ENCODE measurements at regions not wholly inside any gene's neighbourhood (a gene's known extent, or its start where the extent isn't known, plus 50 kb on each side); places are given as distances from the start of the nearest gene placed in this dataset.

- TF ChIP-seq CTCF (IDR thresholded peaks at IDR 0.05; ENCODE audit: control extremely low read depth, extremely low read depth): no peak
- 34 to 50% methylated on average over 7 of the region's 7 CpGs for whole genome bisulfite sequencing, 2 donors
Measured at GRCh38 chr16:6926762-6927161, 405.9 kb upstream of the RBFOX1 start.

GRCh38 chr16:6926341-6926740, 406.3 kb upstream of the RBFOX1 start:
- DNase-seq (no peak), ATAC-seq (ENCODE audit: insufficient read depth, low FRiP score) (no peak)
- Histone ChIP-seq H3K27me3 (ENCODE audit: control insufficient read depth in 3 of 3, insufficient read depth in 3 of 3, low read length in 2 of 3) (peaks cover 0 to 3% (median 0%) of the 10 kb centered on the region in 3 donors), H3K4me3 (no peak overlapping the region), H3K9me3 (ENCODE audit: control insufficient read depth in 4 of 4, insufficient read depth in 3 of 4, low read length in 3 of 4) (peaks cover 0 to 4% (median 0%) of the 10 kb centered on the region in 4 donors), H3K4me1 (ENCODE audit: control insufficient read depth in 5 of 5, insufficient read depth in 5 of 5, low read length in 5 of 5) (no peaks in the 10 kb centered on the region), H3K27ac (ENCODE audit: low read depth in 1 of 2, low read length in 1 of 2) (no peak overlapping the region), H3K36me3 (ENCODE audit: control insufficient read depth in 4 of 4, insufficient read depth in 4 of 4, low read length in 4 of 4) (no peaks in the 10 kb centered on the region), H3K9ac (ENCODE audit: insufficient read depth in 1 of 2, low read length in 2 of 2) (no peak overlapping the region)
- no peak for TF ChIP-seq CTCF (IDR thresholded peaks at IDR 0.05; ENCODE audit: control extremely low read depth, extremely low read depth)
- WGBS, 2 donors: 46 to 66% methylated on average over 6 of the region's 6 CpGs

More at GRCh38 chr16:6926762-6927161, 405.9 kb upstream of the RBFOX1 start:
- no peak overlapping the region for H3K9ac ChIP-seq (ENCODE audit: insufficient read depth in 1 of 2, low read length in 2 of 2)
- DNase-seq (no peak), ATAC-seq (ENCODE audit: insufficient read depth, low FRiP score) (no peak)
- no peak overlapping the region for H3K4me3 ChIP-seq
- no peak overlapping the region for H3K27ac ChIP-seq (ENCODE audit: low read depth in 1 of 2, low read length in 1 of 2)
- H3K9me3 ChIP-seq (ENCODE audit: control insufficient read depth in 4 of 4, insufficient read depth in 3 of 4, low read length in 3 of 4): peaks cover 0 to 4% (median 0%) of the 10 kb centered on the region in 4 donors
- peaks cover 0 to 3% (median 0%) of the 10 kb centered on the region in 3 donors for H3K27me3 ChIP-seq (ENCODE audit: control insufficient read depth in 3 of 3, insufficient read depth in 3 of 3, low read length in 2 of 3)
- H3K4me1 ChIP-seq (ENCODE audit: control insufficient read depth in 5 of 5, insufficient read depth in 5 of 5, low read length in 5 of 5): no peaks in the 10 kb centered on the region
- H3K36me3 ChIP-seq (ENCODE audit: control insufficient read depth in 4 of 4, insufficient read depth in 4 of 4, low read length in 4 of 4): no peaks in the 10 kb centered on the region

- TF ChIP-seq CTCF (IDR thresholded peaks at IDR 0.05; ENCODE audit: control extremely low read depth, extremely low read depth): no peak
- Histone ChIP-seq H3K36me3 (ENCODE audit: control insufficient read depth in 4 of 4, insufficient read depth in 4 of 4, low read length in 4 of 4) (no peaks in the 10 kb centered on the region), H3K4me1 (ENCODE audit: control insufficient read depth in 5 of 5, insufficient read depth in 5 of 5, low read length in 5 of 5) (no peaks in the 10 kb centered on the region), H3K27me3 (ENCODE audit: control insufficient read depth in 3 of 3, insufficient read depth in 3 of 3, low read length in 2 of 3) (no peaks in the 10 kb centered on the region), H3K9ac (ENCODE audit: insufficient read depth in 1 of 2, low read length in 2 of 2) (no peak overlapping the region), H3K4me3 (no peak overlapping the region), H3K27ac (ENCODE audit: low read depth in 1 of 2, low read length in 1 of 2) (no peak overlapping the region), H3K9me3 (ENCODE audit: control insufficient read depth in 4 of 4, insufficient read depth in 3 of 4, low read length in 3 of 4) (peaks cover 0 to 5% (median 4%) of the 10 kb centered on the region in 4 donors)
- no peak for DNase-seq
- ATAC-seq (ENCODE audit: insufficient read depth, low FRiP score): no peak
- WGBS, 2 donors: 86 to 89% methylated on average over 7 of the region's 7 CpGs
Measured at GRCh38 chr16:6918646-6919045, 414.0 kb upstream of the RBFOX1 start.

GRCh38 chr16:6916946-6917345, 415.7 kb upstream of the RBFOX1 start:
- no peak overlapping the region for H3K4me3 ChIP-seq
- DNase-seq: no peak
- peaks cover 0 to 1% (median 0%) of the 10 kb centered on the region in 5 donors for H3K4me1 ChIP-seq (ENCODE audit: control insufficient read depth in 5 of 5, insufficient read depth in 5 of 5, low read length in 5 of 5)
- no peak for TF ChIP-seq CTCF (IDR thresholded peaks at IDR 0.05; ENCODE audit: control extremely low read depth, extremely low read depth)
- 88 to 92% methylated on average over 2 of the region's 2 CpGs for WGBS, 2 donors
- H3K36me3 ChIP-seq (ENCODE audit: control insufficient read depth in 4 of 4, insufficient read depth in 4 of 4, low read length in 4 of 4): no peaks in the 10 kb centered on the region
- H3K27me3 ChIP-seq (ENCODE audit: control insufficient read depth in 3 of 3, insufficient read depth in 3 of 3, low read length in 2 of 3): no peaks in the 10 kb centered on the region
- no peak overlapping the region for H3K27ac ChIP-seq (ENCODE audit: low read depth in 1 of 2, low read length in 1 of 2)
- H3K9ac ChIP-seq (ENCODE audit: insufficient read depth in 1 of 2, low read length in 2 of 2): no peak overlapping the region
- ATAC-seq (ENCODE audit: insufficient read depth, low FRiP score): no peak
- H3K9me3 ChIP-seq (ENCODE audit: control insufficient read depth in 4 of 4, insufficient read depth in 3 of 4, low read length in 3 of 4): peaks cover 0 to 5% (median 3%) of the 10 kb centered on the region in 4 donors

Data from lung (tissue), 11 donors.